ENCODE measurements at regions not wholly inside any gene's neighbourhood (a gene's known extent, or its start where the extent isn't known, plus 50 kb on each side); places are given as distances from the start of the nearest gene placed in this dataset.

- TF ChIP-seq MAX (IDR thresholded peaks at IDR 0.05) (no peak), YY1 (IDR thresholded peaks at IDR 0.05) (no peak), ATF3 (IDR thresholded peaks at IDR 0.05) (no peak)
Measured at GRCh38 chr11:130802567-130802966, 113.7 kb downstream of the SNX19 start (continued).

- Histone ChIP-seq H3K27ac (ENCODE audit: low read depth in 1 of 2, low read length in 2 of 2) (no peak overlapping the region), H3K27me3 (ENCODE audit: control insufficient read depth in 4 of 4, insufficient read depth in 4 of 4, low read length in 3 of 4) (peaks cover 0 to 6% (median 0%) of the 10 kb centered on the region in 4 donors), H3K9ac (ENCODE audit: low read depth in 1 of 2, low read length in 2 of 2) (no peak overlapping the region), H3K4me3 (ENCODE audit: low read depth in 1 of 3, low read length in 3 of 3) (no peak overlapping the region), H3K4me1 (ENCODE audit: control insufficient read depth in 4 of 4, insufficient read depth in 4 of 4, low read length in 3 of 4) (no peaks in the 10 kb centered on the region), H3K9me3 (ENCODE audit: control insufficient read depth in 4 of 4, low read length in 3 of 4) (peaks cover 0 to 2% (median 0%) of the 10 kb centered on the region in 4 donors), H3K36me3 (ENCODE audit: control insufficient read depth in 4 of 4, insufficient read depth in 3 of 4, low read depth in 1 of 4, low read length in 3 of 4) (no peaks in the 10 kb centered on the region)
- TF ChIP-seq RAD21 (IDR thresholded peaks at IDR 0.05) (no peak), YY1 (IDR thresholded peaks at IDR 0.05) (no peak), FOXA1 (IDR thresholded peaks at IDR 0.05) (no peak), CTCF (IDR thresholded peaks at IDR 0.05; ENCODE audit: low read depth, low read length, missing input control) (no peak), EGR1 (IDR thresholded peaks at IDR 0.05; ENCODE audit: low read depth in 2 of 2) (no peak), TAF1 (conservative IDR thresholded peaks at IDR 0.05) (no peak), JUND (IDR thresholded peaks at IDR 0.05) (no peak), MAX (IDR thresholded peaks at IDR 0.05) (no peak), HNF4A (conservative IDR thresholded peaks at IDR 0.05) (no peak), ZBTB33 (IDR thresholded peaks at IDR 0.05) (no peak), NR2F2 (IDR thresholded peaks at IDR 0.05) (no peak), ATF3 (IDR thresholded peaks at IDR 0.05) (no peak), REST (IDR thresholded peaks at IDR 0.05) (no peak), HNF4G (IDR thresholded peaks at IDR 0.05) (no peak)
- WGBS: 78% methylated on average over 12 of the region's 12 CpGs
- no peak for DNase-seq (ENCODE audit: low spot score)
Measured at GRCh38 chr11:130804306-130805076, 111.8 kb downstream of the SNX19 start.
